Erythroblast (primary cell): ENCODE measurements at regions not wholly inside any gene's neighbourhood (a gene's known extent, or its start where the extent isn't known, plus 50 kb on each side); places are given as distances from the start of the nearest gene placed in this dataset.

ENCODE experiments used
- GATA1 ChIP-seq: IDR thresholded peaks from 2 replicates; pipeline ENCODE4 v1.6.1; 2011; ENCODE audit warnings: low read depth, mild to moderate bottlenecking, control low read depth, low read length, moderate library complexity
- POLR2A ChIP-seq: IDR thresholded peaks from 2 replicates; pipeline ENCODE4 v1.6.1; 2011; ENCODE audit warnings: mild to moderate bottlenecking, low read length

DNA sequence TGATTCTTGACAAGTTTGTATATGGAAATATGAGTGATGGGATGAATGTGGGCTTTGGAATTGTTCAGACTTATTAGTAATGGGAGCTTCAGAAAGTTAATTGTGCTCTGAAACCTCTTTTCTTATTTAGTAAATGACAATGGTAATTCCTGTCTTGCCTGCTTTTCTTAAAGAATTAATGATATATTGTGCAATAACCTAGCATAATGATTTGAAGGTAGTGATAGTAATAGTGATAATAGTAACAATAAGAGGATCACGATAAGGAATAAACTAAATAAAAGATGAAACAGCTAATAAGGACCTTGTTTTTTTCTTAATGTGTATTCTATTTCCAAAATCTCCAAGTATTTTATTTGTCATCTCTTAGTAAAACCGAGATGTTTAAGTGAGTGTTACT is 245.0 kb upstream of the CPHXL start:
- TF ChIP-seq POLR2A (no peak), GATA1 (no peak)
